ENCODE measurements at regions not wholly inside any gene's neighbourhood (a gene's known extent, or its start where the extent isn't known, plus 50 kb on each side); places are given as distances from the start of the nearest gene placed in this dataset.

DNA sequence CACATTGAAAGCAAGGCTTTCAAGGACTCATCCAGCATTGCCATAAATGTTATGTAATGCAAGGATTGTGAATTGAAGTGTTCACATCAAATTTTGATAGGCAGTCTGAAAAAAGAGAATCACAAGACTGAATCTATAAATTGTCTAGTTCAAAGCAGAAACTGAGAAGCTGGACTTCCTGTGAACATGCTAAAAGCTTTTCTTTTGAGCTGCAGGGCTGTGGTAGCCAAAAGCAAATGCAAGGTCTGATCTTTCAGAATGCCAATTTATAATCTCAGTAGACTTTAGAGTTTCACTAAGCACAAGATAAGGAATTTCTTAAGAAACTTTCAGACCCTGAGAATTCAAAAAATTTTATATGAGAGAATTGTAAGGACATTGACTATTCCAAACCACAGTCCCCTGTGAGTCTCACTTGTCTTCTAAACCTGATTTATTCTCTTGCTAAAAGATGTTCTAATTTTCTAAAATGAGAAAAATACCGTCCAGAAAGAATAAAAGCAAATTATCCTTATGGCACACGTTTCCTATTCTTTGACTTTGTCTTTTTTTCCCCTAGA, 1700.3 kb downstream of the OTOL1 start:
- Histone ChIP-seq H3K79me2 (ENCODE audit: control insufficient read depth, insufficient read depth, low read length) (no peaks in the 10 kb centered on the region), H3K4me1 (ENCODE audit: control insufficient read depth, extremely low read depth, insufficient read depth, low read length) (no peaks in the 10 kb centered on the region), H4K20me1 (ENCODE audit: control insufficient read depth, extremely low read depth, insufficient read depth, low read length) (no peaks in the 10 kb centered on the region), H3K4me2 (ENCODE audit: extremely low read depth, insufficient read depth, low read length) (no peak overlapping the region), H3K4me3 (replicated peaks in 1 of 4; ENCODE audit: control extremely low read depth in 1 of 4, insufficient read depth in 1 of 4, low read depth in 3 of 4, low read length in 4 of 4) (no peak overlapping the region), H3K9me3 (ENCODE audit: control insufficient read depth, insufficient read depth, low read depth, low read length) (no peaks in the 10 kb centered on the region), H3K9ac (ENCODE audit: insufficient read depth, low read length) (no peak overlapping the region), H3K27ac (ENCODE audit: insufficient read depth, low read length) (no peak overlapping the region), H3K36me3 (ENCODE audit: control insufficient read depth, insufficient read depth, low read length) (no peaks in the 10 kb centered on the region), H3K27me3 (ENCODE audit: control insufficient read depth, insufficient read depth, low read length) (no peaks in the 10 kb centered on the region), H2AFZ (ENCODE audit: low read length) (no peak overlapping the region)
- TF ChIP-seq, protein P1, sequence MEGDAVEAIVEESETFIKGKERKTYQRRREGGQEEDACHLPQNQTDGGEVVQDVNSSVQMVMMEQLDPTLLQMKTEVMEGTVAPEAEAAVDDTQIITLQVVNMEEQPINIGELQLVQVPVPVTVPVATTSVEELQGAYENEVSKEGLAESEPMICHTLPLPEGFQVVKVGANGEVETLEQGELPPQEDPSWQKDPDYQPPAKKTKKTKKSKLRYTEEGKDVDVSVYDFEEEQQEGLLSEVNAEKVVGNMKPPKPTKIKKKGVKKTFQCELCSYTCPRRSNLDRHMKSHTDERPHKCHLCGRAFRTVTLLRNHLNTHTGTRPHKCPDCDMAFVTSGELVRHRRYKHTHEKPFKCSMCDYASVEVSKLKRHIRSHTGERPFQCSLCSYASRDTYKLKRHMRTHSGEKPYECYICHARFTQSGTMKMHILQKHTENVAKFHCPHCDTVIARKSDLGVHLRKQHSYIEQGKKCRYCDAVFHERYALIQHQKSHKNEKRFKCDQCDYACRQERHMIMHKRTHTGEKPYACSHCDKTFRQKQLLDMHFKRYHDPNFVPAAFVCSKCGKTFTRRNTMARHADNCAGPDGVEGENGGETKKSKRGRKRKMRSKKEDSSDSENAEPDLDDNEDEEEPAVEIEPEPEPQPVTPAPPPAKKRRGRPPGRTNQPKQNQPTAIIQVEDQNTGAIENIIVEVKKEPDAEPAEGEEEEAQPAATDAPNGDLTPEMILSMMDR (conservative IDR thresholded peaks at IDR 0.05 in 1 of 2, IDR thresholded peaks at IDR 0.05 in 1 of 2; ENCODE audit: low read depth in 1 of 2, low read length in 2 of 2): no peak
- no peak for TF ChIP-seq EZH2 (IDR thresholded peaks at IDR 0.05; ENCODE audit: low read length, missing control alignments)
- DNase-seq (ENCODE audit: low read depth in 2 of 2): no peak

DNA sequence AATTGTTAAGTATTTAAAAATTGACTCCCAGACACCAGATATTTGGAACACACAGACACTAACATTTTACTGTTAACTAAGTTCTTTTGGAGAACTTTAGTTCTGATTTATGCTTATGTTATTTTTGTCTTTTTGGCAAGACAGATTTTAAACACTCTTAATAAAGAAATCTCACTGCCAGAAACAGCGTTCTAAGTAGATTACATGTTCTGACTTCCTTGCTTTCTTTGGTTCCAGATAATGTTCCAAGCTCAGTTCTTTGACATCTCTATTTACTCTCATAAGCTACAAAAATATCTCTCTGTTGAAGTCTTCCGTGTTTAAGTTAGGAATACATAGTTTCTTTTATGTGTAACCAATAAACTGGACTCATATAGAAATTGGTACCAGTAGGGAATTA, 1699.6 kb downstream of the OTOL1 start:
- H3K9me3 ChIP-seq (ENCODE audit: control insufficient read depth, insufficient read depth, low read depth, low read length): no peaks in the 10 kb centered on the region
- H3K36me3 ChIP-seq (ENCODE audit: control insufficient read depth, insufficient read depth, low read length): no peaks in the 10 kb centered on the region
- no peaks in the 10 kb centered on the region for H3K4me1 ChIP-seq (ENCODE audit: control insufficient read depth, extremely low read depth, insufficient read depth, low read length)
- no peaks in the 10 kb centered on the region for H4K20me1 ChIP-seq (ENCODE audit: control insufficient read depth, extremely low read depth, insufficient read depth, low read length)
- no peak overlapping the region for H3K9ac ChIP-seq (ENCODE audit: insufficient read depth, low read length)
- no peak overlapping the region for H3K4me3 ChIP-seq (replicated peaks in 1 of 4; ENCODE audit: control extremely low read depth in 1 of 4, insufficient read depth in 1 of 4, low read depth in 3 of 4, low read length in 4 of 4)
- no peak overlapping the region for H2AFZ ChIP-seq (ENCODE audit: low read length)
- H3K27ac ChIP-seq (ENCODE audit: insufficient read depth, low read length): no peak overlapping the region
- H3K79me2 ChIP-seq (ENCODE audit: control insufficient read depth, insufficient read depth, low read length): no peaks in the 10 kb centered on the region
- H3K27me3 ChIP-seq (ENCODE audit: control insufficient read depth, insufficient read depth, low read length): no peaks in the 10 kb centered on the region
- no peak for DNase-seq (ENCODE audit: low read depth in 2 of 2)
- no peak overlapping the region for H3K4me2 ChIP-seq (ENCODE audit: extremely low read depth, insufficient read depth, low read length)
- no peak for TF ChIP-seq EZH2 (IDR thresholded peaks at IDR 0.05; ENCODE audit: low read length, missing control alignments)
- TF ChIP-seq, protein P1 (conservative IDR thresholded peaks at IDR 0.05 in 1 of 2, IDR thresholded peaks at IDR 0.05 in 1 of 2; ENCODE audit: low read depth in 1 of 2, low read length in 2 of 2): no peak

DNA sequence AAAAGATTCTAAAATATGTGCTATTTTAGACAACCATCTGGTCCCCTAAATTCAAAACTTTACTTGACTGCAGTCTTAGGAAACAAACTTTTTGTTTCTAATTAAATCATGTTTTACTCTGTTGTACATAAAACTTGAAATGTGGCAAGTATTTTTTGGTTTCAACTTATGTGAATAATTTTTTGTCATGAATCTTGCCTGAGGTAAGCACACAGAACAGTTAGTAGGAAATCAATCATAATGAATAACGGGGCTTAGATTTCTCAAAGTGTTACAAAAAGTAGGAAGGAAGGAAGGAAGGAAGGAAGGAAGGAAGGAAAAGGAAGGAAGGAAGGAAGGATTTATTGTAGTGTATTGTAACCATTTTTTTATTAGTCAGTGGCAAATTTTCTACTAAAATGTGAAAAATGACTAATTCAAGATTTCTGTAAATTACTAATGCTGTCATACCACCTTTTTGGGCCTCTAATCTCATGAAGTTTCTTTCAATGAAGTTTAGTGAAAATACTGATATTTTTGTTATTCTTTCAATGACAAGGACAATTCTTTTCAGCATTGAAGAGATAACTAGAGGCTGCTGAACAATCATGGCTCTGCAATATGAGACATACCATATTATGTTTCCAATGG, 1689.2 kb downstream of the OTOL1 start:
- DNase-seq (ENCODE audit: low read depth in 2 of 2): no peak
- Histone ChIP-seq H3K9me3 (ENCODE audit: control insufficient read depth, insufficient read depth, low read depth, low read length) (no peaks in the 10 kb centered on the region), H2AFZ (ENCODE audit: low read length) (no peak overlapping the region)

More for the DNA sequence above, 1689.2 kb downstream of the OTOL1 start:
- Histone ChIP-seq H3K9ac (ENCODE audit: insufficient read depth, low read length) (no peak overlapping the region), H3K27me3 (ENCODE audit: control insufficient read depth, insufficient read depth, low read length) (no peaks in the 10 kb centered on the region), H3K79me2 (ENCODE audit: control insufficient read depth, insufficient read depth, low read length) (no peaks in the 10 kb centered on the region), H3K4me3 (replicated peaks in 1 of 4; ENCODE audit: control extremely low read depth in 1 of 4, insufficient read depth in 1 of 4, low read depth in 3 of 4, low read length in 4 of 4) (no peak overlapping the region), H3K27ac (ENCODE audit: insufficient read depth, low read length) (no peak overlapping the region), H4K20me1 (ENCODE audit: control insufficient read depth, extremely low read depth, insufficient read depth, low read length) (no peaks in the 10 kb centered on the region), H3K4me1 (ENCODE audit: control insufficient read depth, extremely low read depth, insufficient read depth, low read length) (no peaks in the 10 kb centered on the region), H3K36me3 (ENCODE audit: control insufficient read depth, insufficient read depth, low read length) (no peaks in the 10 kb centered on the region), H3K4me2 (ENCODE audit: extremely low read depth, insufficient read depth, low read length) (no peak overlapping the region)
- TF ChIP-seq EZH2 (IDR thresholded peaks at IDR 0.05; ENCODE audit: low read length, missing control alignments): no peak
- TF ChIP-seq, protein P1 (conservative IDR thresholded peaks at IDR 0.05 in 1 of 2, IDR thresholded peaks at IDR 0.05 in 1 of 2; ENCODE audit: low read depth in 1 of 2, low read length in 2 of 2): no peak
